ENCODE measurements at regions not wholly inside any gene's neighbourhood (a gene's known extent, or its start where the extent isn't known, plus 50 kb on each side); places are given as distances from the start of the nearest gene placed in this dataset.

DNA sequence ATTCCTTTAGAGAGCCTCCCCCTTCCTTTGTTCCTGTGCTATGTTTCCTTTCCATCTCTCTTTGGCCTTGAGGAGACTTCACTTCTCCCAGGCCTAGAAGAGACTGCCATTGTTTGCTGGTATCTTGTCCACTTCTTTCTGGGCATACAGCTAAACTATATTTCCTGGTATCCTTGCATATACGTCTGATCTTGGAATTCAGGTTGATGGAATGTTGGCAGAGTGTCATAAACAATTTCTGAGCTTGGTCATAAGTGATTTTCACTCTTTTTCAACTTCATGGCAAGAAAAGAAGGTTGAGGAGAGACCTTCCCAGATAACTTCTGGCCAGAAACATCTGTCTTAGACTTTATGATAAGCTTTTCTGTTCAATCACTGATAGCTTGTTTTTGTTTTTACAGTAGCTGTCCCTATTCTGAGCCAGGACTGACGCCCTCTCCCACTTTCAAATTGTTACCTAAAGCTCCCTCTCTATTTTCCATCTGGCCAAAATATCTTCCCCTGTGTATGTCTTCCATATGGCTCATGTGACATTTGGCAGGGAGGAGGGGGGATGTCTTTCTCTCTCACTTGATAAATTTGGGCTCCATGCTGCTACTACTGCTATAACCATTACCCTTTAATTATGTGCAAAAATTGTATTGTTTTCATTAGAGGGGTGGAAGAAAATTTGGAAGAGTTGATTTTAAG is 457.0 kb downstream of the ADAMTS20 start:
- ATAC-seq (replicated peaks) = no peak
- H3K9me3 Mint-ChIP-seq = peaks cover 23% of the 10 kb centered on the region
- no peak overlapping the region for H3K27ac Mint-ChIP-seq
- H3K4me1 Mint-ChIP-seq = no peaks in the 10 kb centered on the region
- no peaks in the 10 kb centered on the region for H3K36me3 Mint-ChIP-seq (ENCODE audit: low read depth)
- H3K4me3 Mint-ChIP-seq = no peak overlapping the region
- H3K27me3 Mint-ChIP-seq = no peaks in the 10 kb centered on the region

- H3K4me3 Mint-ChIP-seq = no peak overlapping the region
- H3K27ac Mint-ChIP-seq = no peak overlapping the region
- H3K36me3 Mint-ChIP-seq (ENCODE audit: low read depth) = no peaks in the 10 kb centered on the region
- H3K9me3 Mint-ChIP-seq = peaks cover 19% of the 10 kb centered on the region
- no peaks in the 10 kb centered on the region for H3K4me1 Mint-ChIP-seq
- H3K27me3 Mint-ChIP-seq = no peaks in the 10 kb centered on the region
- ATAC-seq (replicated peaks) = no peak
Measured at GRCh38 chr12:43090981-43091380, 461.0 kb downstream of the ADAMTS20 start.

DNA sequence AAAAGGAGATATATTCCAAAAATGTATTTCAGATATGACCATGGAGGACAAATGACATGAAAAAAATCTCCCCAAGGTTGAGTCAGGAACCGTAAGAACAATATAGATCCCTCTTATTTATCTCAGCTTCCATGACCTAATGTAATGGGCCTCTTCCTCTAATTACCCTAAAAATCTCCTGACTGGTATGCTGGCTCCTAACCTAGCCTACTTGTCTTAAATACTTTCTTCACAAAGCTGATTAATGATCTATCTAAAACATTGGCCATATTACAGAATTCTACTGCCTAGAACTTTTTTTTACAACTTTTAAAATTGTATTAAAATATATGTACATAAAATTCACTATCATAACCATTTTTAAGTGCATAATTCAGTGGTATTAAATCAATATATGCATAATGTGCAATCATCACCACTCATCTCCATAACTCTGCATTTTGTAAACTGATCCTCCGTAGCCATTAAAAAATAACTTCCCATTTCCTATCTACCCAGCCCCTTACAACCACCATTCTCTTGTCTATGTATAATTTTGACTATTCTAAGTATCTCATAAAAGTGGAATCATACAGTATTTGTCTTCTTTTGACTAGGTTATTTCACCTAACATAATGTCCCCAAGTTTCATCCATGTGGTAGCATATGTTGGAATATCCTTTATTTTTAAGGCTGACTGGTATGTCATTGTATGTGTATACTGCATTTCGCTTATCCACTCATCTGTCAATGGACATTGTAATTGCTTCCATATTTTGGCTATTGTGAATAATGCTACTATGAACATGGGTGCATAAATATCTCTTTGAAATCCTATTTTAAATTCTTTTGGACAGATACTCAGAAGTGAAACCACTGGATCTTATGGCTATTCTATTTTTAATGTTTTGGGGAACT is 464.6 kb downstream of the ADAMTS20 start:
- H3K27ac Mint-ChIP-seq = no peak overlapping the region
- H3K27me3 Mint-ChIP-seq = no peaks in the 10 kb centered on the region
- H3K36me3 Mint-ChIP-seq (ENCODE audit: low read depth) = no peaks in the 10 kb centered on the region
- ATAC-seq (replicated peaks) = no peak
- peaks cover 21% of the 10 kb centered on the region for H3K9me3 Mint-ChIP-seq
- no peak overlapping the region for H3K4me3 Mint-ChIP-seq
- H3K4me1 Mint-ChIP-seq = no peaks in the 10 kb centered on the region

DNA sequence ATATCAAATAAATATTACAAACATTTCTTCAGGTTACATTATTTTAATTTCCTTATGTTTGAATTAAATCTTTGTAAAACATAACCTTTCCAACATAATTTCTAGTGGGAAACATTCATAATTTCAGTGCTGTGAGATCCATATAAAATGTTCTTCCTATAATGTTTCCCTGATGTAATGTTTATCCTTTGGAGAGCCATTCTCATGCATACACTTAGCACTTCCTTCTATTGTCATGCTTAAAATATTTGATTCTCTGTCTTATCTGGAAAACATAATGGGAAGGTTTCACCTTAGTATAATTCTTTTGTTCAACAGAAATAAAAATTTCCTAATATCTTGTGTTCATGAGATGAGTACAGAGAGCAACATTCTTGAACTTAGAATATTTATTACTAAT is 472.5 kb downstream of the ADAMTS20 start:
- Mint-ChIP-seq H3K27me3 (no peaks in the 10 kb centered on the region), H3K36me3 (ENCODE audit: low read depth) (no peaks in the 10 kb centered on the region), H3K27ac (no peak overlapping the region), H3K4me1 (no peaks in the 10 kb centered on the region), H3K4me3 (no peak overlapping the region), H3K9me3 (peaks cover 4% of the 10 kb centered on the region)
- no peak for ATAC-seq (replicated peaks)

DNA sequence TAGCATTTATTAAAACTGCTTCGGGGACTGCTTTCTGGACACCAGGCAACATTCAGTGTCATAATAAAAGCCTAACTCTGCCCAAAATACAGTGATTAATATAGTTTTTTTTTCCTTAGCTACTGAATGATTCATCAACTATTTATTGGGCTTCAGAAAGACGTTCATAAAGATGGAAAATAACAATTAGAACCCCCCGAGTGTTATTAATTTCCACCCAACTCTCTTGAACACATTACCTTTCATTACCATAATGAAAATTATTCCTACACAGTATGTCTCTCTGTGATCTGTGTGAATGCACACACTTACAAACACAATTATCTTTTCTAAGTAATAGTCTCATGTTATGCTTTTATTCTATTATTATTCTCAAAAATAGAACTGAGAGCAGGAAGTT is 473.0 kb downstream of the ADAMTS20 start:
- H3K4me1 Mint-ChIP-seq = no peaks in the 10 kb centered on the region
- no peak for ATAC-seq (replicated peaks)
- no peak overlapping the region for H3K27ac Mint-ChIP-seq
- no peak overlapping the region for H3K4me3 Mint-ChIP-seq
- H3K36me3 Mint-ChIP-seq (ENCODE audit: low read depth) = no peaks in the 10 kb centered on the region
- H3K9me3 Mint-ChIP-seq = peaks cover under 1% of the 10 kb centered on the region
- no peaks in the 10 kb centered on the region for H3K27me3 Mint-ChIP-seq

DNA sequence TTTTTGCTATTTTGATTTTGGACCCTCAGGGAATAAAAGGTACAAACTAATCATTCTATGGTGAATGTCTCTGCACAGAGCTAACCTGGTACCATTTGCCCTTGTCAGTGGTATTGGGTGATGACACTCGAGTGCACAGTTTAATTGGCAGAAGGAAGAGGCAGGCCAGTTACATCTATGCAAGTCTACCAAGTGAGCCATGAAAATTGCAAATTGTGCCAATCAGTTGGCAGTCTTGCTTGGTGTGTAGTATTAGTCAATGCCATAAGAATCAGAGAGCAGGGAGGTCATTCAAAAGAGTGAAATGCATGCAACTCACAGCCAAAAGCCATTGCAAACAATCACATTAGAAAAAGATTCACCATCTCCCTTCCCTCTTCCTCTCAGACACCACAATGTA is 479.6 kb downstream of the ADAMTS20 start:
- Mint-ChIP-seq H3K4me3 (no peak overlapping the region), H3K27ac (no peak overlapping the region), H3K27me3 (no peaks in the 10 kb centered on the region), H3K9me3 (peaks cover 4% of the 10 kb centered on the region), H3K36me3 (ENCODE audit: low read depth) (no peaks in the 10 kb centered on the region), H3K4me1 (no peaks in the 10 kb centered on the region)
- no peak for ATAC-seq (replicated peaks)

DNA sequence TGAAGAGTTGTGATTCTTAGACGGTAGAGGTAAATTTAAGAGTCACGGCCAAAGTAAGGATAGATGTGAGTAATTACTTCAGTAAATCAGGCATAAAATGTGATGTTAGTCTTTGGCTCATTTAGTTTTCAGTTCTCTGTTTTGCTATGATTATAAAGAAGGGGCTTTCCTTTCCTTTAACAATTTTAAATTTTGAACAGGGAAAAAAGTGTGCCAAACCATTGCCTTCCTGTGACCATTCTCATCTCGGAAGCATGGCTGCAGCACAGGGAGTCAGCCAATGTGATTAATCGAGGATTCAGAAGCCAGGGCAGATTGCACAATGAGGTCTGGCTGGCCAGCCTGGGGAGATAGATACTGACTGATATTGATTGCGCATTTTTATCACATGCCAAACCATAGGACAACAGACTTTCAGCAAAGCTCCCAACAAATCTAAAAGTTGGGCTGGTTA is 480.2 kb upstream of the PRICKLE1 start:
- H3K27ac Mint-ChIP-seq = no peak overlapping the region
- ATAC-seq (replicated peaks) = no peak
- no peak overlapping the region for H3K4me3 Mint-ChIP-seq
- no peaks in the 10 kb centered on the region for H3K36me3 Mint-ChIP-seq (ENCODE audit: low read depth)
- no peaks in the 10 kb centered on the region for H3K27me3 Mint-ChIP-seq
- H3K9me3 Mint-ChIP-seq = peaks cover 10% of the 10 kb centered on the region
- no peaks in the 10 kb centered on the region for H3K4me1 Mint-ChIP-seq

DNA sequence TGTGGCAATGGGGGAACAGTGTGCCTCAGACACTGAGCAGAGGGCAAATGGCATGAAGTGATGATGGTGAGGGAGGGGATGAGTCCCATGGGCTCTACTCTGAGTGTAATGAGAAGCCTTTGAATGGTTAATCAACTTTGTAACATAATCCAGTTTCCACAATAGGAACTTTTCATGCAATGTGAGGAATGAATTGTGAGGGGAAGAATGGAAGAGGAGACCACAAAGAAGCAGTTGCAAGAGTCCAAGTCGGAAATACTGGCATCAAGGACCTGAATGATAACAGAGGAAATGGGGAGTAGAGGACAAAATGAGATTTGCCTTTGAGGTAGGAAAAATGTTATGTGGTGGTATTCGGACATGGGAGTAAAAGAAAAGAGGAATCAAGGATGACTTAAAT is 476.9 kb upstream of the PRICKLE1 start:
- Mint-ChIP-seq H3K4me3 (no peak overlapping the region), H3K27me3 (no peaks in the 10 kb centered on the region), H3K4me1 (no peaks in the 10 kb centered on the region), H3K36me3 (ENCODE audit: low read depth) (no peaks in the 10 kb centered on the region), H3K9me3 (peaks cover 11% of the 10 kb centered on the region), H3K27ac (no peak overlapping the region)
- ATAC-seq (replicated peaks) = no peak

DNA sequence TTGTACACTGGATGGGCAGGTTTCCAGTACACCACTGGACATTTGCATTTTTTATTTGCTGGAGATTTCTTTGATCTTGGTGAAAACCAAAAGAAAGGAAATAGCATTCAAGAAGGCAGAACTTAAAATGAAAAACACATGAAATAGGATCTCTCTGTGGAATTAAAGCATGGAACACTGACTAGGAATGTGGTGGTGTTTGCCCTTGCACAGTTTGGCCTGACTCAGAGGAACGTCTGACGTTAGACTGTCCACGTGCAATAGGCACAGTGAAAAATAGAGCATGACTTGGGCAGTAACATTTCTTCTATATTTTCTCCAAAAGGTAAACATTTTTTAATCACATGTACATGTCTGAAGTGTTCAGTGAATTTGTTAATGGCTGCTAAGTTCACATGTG is 474.1 kb upstream of the PRICKLE1 start:
- Mint-ChIP-seq H3K27ac (no peak overlapping the region), H3K4me1 (no peaks in the 10 kb centered on the region), H3K36me3 (ENCODE audit: low read depth) (no peaks in the 10 kb centered on the region), H3K4me3 (no peak overlapping the region), H3K27me3 (no peaks in the 10 kb centered on the region), H3K9me3 (peaks cover 11% of the 10 kb centered on the region)
- no peak for ATAC-seq (replicated peaks)

DNA sequence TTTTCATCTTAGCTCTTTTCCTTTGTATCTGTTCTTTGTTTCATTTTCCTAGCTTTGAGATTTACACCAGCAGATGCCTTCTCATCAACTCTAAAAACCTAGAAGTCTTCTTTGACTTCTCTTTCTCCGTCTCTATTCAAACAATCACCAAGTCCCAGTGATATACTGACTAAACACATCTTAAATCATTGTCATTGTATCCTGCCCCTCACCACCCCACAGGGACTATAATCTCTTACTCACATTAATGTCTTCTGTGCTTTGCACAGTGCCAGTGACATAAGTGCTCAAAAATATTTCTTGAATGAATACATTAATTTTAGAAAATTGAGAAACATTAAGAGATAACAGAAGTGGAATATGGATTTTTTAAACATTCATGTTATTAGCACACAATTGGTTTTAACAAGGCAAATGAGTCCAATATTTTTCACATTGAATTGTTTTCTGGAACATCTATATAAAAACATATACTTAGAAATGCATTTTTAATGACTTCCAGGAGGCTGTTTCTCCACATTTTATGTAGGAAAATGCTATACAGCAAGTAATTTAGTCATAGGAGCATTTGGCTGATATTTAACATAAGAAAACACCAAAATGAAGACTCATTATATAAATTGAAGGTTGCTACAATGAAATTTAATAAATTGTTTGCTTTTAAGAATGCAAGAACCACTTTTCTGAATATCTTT is 472.8 kb upstream of the PRICKLE1 start:
- no peak overlapping the region for H3K27ac Mint-ChIP-seq
- no peak for ATAC-seq (replicated peaks)
- peaks cover 11% of the 10 kb centered on the region for H3K9me3 Mint-ChIP-seq
- H3K4me3 Mint-ChIP-seq = no peak overlapping the region
- no peaks in the 10 kb centered on the region for H3K36me3 Mint-ChIP-seq (ENCODE audit: low read depth)
- no peaks in the 10 kb centered on the region for H3K4me1 Mint-ChIP-seq
- no peaks in the 10 kb centered on the region for H3K27me3 Mint-ChIP-seq

DNA sequence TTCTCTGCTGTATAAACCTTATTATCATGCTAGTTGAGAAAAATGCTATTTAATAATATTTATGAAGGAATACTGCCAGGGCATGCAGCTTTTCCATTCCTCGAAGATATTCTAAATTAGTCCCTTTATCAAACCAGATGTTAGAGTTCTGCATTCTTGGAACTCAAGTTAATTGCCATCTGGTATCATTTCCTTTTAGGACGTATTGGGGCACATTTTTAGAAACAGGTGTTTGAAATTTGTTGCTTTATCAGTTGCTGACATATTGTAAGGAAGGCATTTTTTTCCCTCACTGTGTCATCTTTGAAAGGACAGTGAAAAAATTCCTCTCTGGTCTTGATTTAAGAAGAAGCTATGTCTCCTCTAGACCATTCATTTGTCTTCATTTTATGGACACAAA is 471.2 kb upstream of the PRICKLE1 start:
- no peaks in the 10 kb centered on the region for H3K4me1 Mint-ChIP-seq
- no peaks in the 10 kb centered on the region for H3K27me3 Mint-ChIP-seq
- H3K36me3 Mint-ChIP-seq (ENCODE audit: low read depth) = no peaks in the 10 kb centered on the region
- H3K4me3 Mint-ChIP-seq = no peak overlapping the region
- H3K27ac Mint-ChIP-seq = no peak overlapping the region
- ATAC-seq (replicated peaks) = no peak
- peaks cover 4% of the 10 kb centered on the region for H3K9me3 Mint-ChIP-seq

GRCh38 chr12:43058616-43059015 is 469.1 kb upstream of the PRICKLE1 start:
- Mint-ChIP-seq H3K27ac (no peak overlapping the region), H3K9me3 (peaks cover 9% of the 10 kb centered on the region), H3K4me3 (no peak overlapping the region), H3K4me1 (no peaks in the 10 kb centered on the region), H3K27me3 (no peaks in the 10 kb centered on the region), H3K36me3 (ENCODE audit: low read depth) (no peaks in the 10 kb centered on the region)
- no peak for ATAC-seq (replicated peaks)

- H3K4me3 Mint-ChIP-seq = no peak overlapping the region
- no peaks in the 10 kb centered on the region for H3K27me3 Mint-ChIP-seq
- H3K27ac Mint-ChIP-seq = no peak overlapping the region
- ATAC-seq (replicated peaks) = no peak
- no peaks in the 10 kb centered on the region for H3K4me1 Mint-ChIP-seq
- no peaks in the 10 kb centered on the region for H3K36me3 Mint-ChIP-seq (ENCODE audit: low read depth)
- peaks cover 9% of the 10 kb centered on the region for H3K9me3 Mint-ChIP-seq
Measured at GRCh38 chr12:43057566-43057965, 468.0 kb upstream of the PRICKLE1 start.

DNA sequence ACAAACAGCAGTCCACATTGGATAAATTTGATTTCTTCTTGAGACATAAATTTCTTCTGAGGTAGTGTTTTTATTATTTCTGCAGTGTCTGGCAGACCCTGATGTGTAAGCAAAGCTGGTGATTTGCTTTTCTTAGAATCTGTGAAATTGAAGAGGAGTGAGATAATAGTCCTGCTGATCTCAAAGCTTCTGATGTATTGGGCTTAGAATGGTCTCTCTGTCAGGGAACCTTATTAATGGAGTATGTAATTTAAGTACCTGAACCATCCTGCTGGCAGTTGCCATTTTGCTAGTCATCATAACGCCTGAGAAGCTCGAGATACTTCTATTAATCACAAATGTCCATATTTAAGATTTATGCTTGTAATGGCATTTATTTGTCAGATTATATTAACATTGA is 464.5 kb upstream of the PRICKLE1 start:
- Mint-ChIP-seq H3K4me3 (no peak overlapping the region), H3K36me3 (ENCODE audit: low read depth) (no peaks in the 10 kb centered on the region), H3K27ac (no peak overlapping the region), H3K27me3 (no peaks in the 10 kb centered on the region), H3K4me1 (no peaks in the 10 kb centered on the region), H3K9me3 (peaks cover 5% of the 10 kb centered on the region)
- no peak for ATAC-seq (replicated peaks)

DNA sequence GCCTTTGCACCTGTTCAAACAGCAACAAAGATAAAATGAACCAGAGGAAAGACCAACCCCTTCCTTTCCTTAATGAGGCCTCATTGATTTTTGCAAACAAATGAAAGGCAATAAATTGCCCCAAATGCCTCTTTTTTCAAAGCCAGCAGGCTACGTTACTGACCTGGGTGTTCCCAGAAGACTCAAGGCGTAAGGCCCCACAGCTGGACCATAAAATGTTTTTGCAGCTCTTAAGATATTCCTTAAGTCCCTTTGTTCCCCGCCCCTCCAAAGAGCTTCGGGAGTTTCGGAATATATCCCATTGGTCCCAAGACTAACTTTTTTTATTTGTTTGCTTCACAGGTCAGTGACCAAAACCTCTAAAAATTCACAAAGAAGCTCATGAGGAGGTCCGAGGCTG is 462.9 kb upstream of the PRICKLE1 start:
- Mint-ChIP-seq H3K27me3 (no peaks in the 10 kb centered on the region), H3K4me3 (no peak overlapping the region), H3K36me3 (ENCODE audit: low read depth) (no peaks in the 10 kb centered on the region), H3K27ac (no peak overlapping the region), H3K9me3 (peaks cover 8% of the 10 kb centered on the region), H3K4me1 (no peaks in the 10 kb centered on the region)
- ATAC-seq (replicated peaks) = no peak

Data from activated T-helper 17 cell treated with anti-CD3 and anti-CD28 coated beads, Interleukin-2, amount 50 U/mL, for 72 hours (primary cell).